ENCODE measurements at regions not wholly inside any gene's neighbourhood (a gene's known extent, or its start where the extent isn't known, plus 50 kb on each side); places are given as distances from the start of the nearest gene placed in this dataset.

DNA sequence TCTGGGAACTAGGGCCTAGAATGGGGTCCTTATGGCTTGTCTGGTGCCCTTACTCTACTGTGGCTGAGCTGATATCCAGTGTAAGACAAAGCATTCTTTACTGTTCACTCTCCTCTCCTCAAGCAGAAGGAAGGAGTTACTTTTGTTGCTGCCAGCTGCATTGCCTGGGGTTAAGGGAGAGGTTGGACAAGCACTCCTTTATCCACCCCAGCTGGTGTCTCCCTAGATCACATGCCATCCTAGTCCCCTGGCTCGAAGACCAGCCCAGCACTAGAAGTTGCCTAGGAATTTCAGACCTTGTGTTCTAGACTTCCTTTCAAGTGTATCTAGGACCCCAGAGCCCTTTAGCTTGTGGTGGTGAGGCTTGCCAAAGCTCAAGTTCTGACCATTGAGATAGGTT, 1051.5 kb upstream of the C9orf72 start:
- DNase-seq (ENCODE audit: low read depth): no peak

DNA sequence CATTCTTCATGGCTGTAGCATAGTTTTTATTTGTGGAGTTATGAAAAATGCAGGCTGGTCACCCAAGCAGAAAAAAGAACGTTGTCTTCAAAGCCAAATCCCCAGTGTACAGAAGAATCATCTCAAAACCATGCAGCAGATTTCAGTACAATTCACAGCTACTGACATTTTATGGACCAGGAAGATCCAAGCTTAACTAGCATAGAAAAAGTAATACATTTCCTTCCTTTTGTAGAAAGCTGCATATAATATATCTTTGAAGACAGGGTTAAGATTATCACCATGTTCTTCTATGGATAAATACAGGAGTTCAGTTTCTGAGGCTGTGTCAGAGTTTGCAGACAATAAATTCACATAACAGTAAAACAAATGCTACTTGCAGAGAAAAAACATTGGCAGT, 1054.8 kb upstream of the C9orf72 start:
- no peak for DNase-seq (ENCODE audit: low read depth)

GRCh38 chr9:28648723-28649122, 1075.4 kb upstream of the C9orf72 start:
- no peak for DNase-seq (ENCODE audit: low read depth)

DNA sequence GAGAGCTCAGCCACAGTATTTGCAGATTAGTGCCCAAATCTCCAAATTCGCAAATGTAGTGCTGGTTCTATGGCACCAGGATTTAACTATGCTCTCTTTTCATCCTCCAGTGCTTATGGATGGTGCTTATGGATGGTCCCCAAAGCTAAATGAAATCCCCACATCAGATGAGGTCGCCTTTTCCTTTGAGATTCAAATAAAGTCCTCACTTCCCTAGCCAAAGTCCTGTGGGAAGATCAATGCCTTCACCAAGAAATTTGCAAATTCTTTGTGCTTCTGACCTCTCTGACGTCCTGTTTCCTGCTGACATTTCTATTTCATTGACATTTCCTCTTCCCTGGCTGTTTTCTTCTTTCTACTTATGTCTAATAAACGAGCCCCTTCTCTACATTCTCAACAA, 1077.0 kb upstream of the C9orf72 start:
- DNase-seq (ENCODE audit: low read depth): no peak

DNA sequence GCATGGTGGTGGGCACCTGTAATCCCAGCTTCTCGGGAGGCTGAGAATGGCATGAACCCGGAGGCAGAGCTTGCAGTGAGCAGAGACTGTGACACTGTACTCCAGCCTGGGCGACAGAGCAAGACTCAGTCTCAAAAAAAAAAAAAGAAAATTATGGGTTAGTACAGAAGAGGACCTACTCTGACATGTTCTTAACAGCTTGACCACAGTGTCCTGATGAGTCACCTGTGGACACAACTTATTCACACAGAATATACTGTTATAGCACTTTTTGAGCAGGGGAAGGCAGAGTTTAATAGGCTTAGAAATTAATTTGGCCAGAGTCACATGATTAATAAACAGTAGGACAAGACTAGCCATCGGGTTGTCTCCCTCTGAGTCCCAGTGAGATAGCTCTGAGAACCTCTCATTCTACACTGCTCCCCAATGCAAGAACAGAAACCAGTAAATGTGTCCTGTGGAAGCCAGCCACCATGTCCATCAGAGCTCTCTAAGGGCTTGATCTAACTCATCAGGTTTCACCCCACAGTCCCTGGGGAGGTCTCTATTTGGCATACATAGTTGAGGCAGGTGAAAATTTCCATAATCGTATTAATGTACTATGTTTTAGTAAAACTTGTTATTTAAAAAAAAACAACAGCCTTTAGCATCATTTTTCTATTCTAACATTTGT, 1077.9 kb upstream of the C9orf72 start:
- no peak for DNase-seq (ENCODE audit: low read depth)

GRCh38 chr9:28653216-28653615, 1079.9 kb upstream of the C9orf72 start:
- no peak for DNase-seq (ENCODE audit: low read depth)

DNA sequence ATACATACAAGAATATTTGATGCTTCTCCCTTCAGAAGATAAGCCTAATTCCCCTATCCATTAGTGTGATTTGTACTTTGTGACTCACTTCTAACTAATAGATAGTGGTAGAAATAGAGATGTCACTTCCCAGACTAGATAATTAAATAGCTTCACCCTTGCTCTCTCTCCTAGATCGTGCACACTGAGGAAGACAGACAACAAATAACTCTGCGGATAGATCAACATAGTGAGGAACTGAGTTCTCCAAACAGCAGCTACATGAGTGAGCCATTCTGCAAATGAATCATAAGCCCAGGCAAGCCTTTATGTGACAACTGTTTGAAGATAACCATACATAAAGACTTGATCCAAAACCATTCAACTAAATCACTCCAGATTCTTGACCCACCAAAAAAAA, 1083.4 kb upstream of the C9orf72 start:
- DNase-seq (ENCODE audit: low read depth): no peak

DNA sequence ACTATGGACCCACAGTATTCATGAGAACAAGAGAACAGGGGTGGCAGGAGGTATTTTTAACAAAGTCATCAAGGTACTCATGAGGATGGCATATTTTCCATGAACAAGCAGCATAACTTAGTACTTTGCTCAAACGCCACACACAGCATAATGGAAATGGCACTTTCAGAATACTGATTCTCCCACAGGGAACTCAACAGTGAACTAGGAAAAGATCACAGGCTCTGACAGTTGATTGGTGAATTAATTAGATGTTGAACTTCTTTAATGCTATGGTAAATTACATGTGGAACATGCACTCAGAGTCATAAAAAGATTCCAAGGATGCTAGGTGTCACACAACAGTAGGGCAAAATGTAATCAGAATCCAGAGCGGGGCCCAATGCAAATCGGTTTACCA, 1088.6 kb upstream of the C9orf72 start:
- DNase-seq (ENCODE audit: low read depth): no peak

DNA sequence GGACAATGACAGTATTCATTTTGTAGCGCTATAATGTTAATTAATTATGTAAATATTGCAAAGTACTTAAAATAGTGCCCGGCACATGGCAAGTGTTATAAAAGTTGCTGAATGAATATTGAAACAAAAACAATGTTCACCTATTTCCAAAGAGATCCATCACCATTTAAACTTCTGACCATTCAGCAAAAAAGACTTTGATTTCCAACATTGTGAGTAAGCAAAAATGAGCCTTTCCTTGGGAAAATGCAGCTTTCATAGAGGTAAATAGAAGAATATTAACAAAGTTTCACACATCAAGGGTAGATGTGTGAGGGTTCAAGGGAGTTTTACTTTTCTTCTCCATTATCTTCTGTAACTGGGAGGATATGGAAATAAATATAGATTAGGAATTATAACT, 1089.4 kb upstream of the C9orf72 start:
- DNase-seq (ENCODE audit: low read depth): no peak

DNA sequence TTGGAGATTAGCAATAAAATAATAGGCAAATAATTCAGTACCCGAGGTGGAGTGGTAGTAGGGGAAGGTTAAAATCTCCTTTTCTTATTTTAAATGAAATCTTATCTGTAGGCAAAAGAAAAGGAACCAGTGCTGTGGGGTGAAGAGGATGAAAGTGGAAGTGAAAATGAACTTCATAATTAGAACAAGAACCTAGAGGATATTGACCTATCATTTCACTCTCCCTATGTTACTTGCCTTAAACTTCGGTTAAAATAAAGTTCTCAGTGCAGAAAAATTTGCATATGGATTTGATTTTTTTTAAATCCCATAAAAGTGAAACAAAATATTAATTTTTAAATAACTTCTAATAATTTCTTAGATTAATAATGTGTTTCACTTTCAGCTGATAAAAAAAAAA, 1094.9 kb upstream of the C9orf72 start:
- no peak for DNase-seq (ENCODE audit: low read depth)

DNA sequence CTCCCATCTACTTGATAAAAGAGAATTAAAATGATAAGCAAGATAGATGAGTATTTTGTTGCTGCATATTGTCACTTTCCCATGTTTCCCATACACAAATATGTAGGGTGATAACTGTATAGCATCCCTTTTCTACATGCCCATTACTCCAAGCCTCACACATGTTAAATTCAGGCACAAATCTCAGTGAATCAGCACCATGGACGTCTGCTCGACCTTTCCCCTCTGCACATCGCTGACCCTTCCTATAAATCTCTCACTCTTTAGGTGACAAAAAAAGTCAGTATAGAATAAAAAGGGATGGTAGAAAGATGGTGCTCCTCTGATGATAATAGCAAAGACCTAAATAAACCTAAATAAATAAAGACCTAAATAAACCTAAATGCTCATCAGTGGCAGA, 1097.7 kb upstream of the C9orf72 start:
- no peak for DNase-seq (ENCODE audit: low read depth)

GRCh38 chr9:28678097-28678496, 1104.8 kb upstream of the C9orf72 start:
- no peak for DNase-seq (ENCODE audit: low read depth)

DNA sequence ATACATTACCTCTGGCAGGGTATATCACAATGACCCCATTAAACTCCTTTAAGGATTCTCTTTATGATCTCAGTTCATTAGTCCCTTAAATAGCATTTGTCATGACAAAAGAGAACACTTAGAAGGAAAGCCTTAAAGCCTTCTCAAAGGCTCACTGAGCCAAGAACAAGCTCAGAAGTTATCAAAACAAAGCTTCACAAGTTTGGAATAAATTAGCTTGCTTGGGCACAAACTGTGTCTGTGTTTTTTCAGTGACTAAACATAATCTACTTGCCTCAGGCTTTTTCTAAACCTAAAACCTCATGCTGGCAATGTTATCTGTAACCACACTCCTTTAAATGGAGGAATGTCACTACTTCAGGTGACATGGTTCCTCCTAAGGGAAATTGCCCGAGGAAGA, 1114.9 kb upstream of the C9orf72 start:
- DNase-seq (ENCODE audit: low read depth): no peak

DNA sequence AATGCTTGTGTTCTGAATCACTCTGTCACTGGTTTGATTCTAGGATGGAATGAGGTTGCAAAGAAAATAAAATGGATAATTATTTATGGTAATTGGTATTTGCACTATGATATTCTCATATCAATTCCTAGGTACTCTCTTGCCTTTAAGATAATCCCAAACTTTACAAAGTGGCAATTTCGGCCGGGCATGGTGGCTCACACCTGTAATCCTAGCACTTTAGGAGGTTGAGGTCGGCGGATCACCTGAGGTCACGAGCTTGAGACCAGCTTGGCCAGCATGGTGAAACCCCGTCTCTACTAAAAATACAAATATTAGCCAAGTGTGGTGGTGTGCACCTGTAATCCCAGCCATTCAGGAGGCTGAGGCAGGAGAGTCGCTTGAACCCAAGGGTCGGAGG, 1118.7 kb upstream of the C9orf72 start:
- DNase-seq (ENCODE audit: low read depth): no peak

DNA sequence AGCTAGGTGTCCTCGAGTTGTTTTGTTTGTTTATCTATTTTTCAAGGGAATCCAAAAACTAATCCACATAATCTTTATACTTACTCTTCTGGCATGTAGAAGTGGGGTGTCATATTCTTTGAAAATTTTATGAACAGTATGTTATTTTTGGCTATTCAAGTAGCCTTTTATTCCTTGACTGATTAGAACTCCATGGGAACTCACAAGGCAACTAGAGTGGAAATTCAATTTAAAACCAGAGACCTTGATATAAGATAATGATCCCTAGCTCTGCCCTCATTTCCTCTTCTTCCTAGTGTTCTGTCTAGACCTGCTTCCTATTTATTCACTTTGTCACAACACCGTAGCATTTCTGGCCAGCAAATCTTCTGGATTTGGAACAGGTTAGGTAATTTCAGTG, 1123.7 kb upstream of the C9orf72 start:
- no peak for DNase-seq (ENCODE audit: low read depth)

DNA sequence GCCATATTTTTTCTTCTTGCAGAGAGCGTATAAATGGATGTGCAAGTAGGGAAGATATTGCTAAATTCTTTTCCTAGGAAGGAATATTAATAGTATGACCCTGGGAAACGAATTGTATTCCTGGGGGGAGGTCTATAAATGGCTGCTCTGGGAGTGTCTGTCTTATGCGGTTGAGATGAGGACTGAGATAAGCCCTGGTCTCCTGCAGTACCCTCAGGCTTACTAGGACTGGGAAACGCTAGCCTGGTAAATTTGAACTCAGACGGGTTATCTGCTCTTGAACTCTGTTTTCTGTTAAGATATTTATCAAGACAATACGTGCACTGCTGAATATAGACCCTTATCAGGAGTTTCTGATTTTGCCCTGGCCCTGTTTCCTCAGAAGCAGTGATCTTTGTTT, 1126.4 kb upstream of the C9orf72 start:
- DNase-seq (ENCODE audit: low read depth): no peak

GRCh38 chr9:28707616-28708015, 1134.3 kb upstream of the C9orf72 start:
- no peak for DNase-seq (ENCODE audit: low read depth)

- no peak for DNase-seq (ENCODE audit: low read depth)
Observed at GRCh38 chr9:28714188-28714587, 1140.9 kb upstream of the C9orf72 start.

- no peak for DNase-seq (ENCODE audit: low read depth)
Observed at GRCh38 chr9:28718226-28718625, 1144.9 kb upstream of the C9orf72 start.

DNA sequence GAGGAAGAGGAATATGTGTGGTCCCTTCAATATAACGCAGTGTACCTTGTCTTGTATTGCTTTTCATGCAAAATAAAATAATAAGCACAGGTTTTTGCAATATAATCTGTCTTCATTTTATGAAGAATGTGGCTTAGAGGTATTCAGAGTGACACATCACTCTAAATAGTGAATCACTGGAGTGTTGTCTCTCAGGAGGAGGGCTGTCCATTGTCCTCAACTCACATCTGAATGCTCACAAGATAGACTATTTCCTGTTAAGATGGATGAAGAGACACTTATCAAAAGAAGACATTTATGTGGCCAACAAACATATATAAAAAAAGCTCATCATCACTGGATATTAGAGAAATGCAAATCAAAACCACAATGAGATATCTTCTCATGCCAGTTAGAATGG, 1147.5 kb upstream of the C9orf72 start:
- no peak for DNase-seq (ENCODE audit: low read depth)

GRCh38 chr9:28730111-28730510, 1156.8 kb upstream of the C9orf72 start:
- DNase-seq (ENCODE audit: low read depth): no peak

DNA sequence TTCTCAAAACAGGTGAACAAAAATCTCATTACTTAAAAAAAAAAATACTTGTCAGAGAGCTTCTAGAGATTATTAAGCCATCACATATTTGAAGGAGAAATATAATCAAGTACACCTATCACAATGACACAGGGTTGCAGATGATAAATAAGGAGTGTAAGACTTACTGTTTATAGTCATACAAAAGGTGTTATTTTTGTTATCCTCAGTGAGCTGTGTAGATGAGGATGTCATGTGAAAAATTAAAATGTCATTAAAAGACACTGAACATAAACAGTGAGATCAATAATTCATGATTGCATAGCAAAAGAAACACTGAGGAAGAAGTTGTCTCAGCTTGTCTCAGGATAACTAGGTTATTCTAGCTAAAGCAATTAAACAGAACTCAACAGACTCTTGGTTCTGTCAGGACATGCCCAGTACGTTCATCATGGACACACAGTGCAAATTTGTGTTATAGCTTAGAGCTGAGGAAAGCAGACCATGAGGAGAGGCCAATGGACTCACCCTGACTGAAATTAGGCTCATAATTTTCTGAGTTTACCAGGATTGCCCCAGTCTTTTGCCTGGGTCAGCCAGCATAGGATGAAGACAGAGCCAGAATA, 1162.6 kb upstream of the C9orf72 start:
- DNase-seq (ENCODE audit: low read depth): no peak

DNA sequence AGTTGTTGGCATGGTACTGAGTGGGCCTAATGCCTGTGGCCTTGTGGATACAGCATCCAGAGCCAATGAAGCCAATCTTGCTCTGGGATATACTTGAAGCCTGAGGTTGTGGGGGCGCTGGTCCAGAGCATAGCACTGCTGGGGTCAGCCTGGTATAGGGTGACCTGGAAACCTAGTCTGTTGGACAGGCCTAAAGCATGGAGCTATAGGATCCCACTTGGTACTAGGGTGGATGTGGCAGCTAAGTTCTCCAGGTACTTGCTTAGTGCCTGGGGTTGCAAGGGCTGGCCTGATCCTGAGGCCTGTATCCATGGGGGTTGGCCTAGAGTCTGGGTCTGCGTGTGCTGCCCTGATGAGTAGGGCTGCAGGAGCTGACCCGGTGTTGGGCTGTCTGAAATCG, 1168.2 kb upstream of the C9orf72 start:
- DNase-seq (ENCODE audit: low read depth): no peak

DNA sequence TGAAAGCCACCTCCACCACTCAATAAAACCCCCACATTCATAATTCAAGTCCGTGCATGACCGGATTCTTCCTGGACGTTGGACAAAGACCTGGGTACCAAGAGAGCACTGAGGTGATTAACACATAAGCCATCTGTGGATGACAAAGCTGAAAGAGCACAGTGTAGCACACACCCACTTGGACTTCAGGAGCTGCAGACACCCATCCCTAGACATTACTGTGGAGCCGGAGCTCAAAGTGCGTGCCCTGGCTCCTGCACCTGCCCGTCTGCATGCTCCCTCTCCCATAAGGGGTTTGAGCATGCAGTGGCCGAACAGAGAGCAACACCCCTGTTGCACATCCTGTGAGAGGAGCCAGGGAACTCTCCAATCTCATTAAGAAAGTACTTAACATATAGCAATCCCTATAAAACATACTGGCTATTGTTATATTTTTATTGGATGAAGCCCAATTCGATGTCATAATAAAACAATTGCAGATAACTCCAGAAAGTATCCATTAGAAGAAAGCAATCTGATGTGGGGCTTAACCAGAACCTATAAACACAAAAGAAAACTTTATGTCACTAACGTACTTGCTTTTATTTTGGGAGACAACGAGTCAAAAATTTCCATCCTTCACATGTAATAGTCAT, 1174.2 kb upstream of the C9orf72 start:
- DNase-seq (ENCODE audit: low read depth): no peak
